ENCODE measurements at regions not wholly inside any gene's neighbourhood (a gene's known extent, or its start where the extent isn't known, plus 50 kb on each side); places are given as distances from the start of the nearest gene placed in this dataset.

GRCh38 chr1:221159608-221160007, 280.4 kb downstream of the HLX start:
- H3K4me3 ChIP-seq (ENCODE audit: low read length), result no peak overlapping the region
- no peaks in the 10 kb centered on the region for H3K27me3 ChIP-seq (ENCODE audit: control insufficient read depth, insufficient read depth, low read length)
- no peak overlapping the region for H3K27ac ChIP-seq (ENCODE audit: low read length)
- DNase-seq, result no peak
- 100% methylated on average over 1 of the region's 2 CpGs for WGBS (ENCODE audit: insufficient coverage, low lambda C conversion rate)
- H3K4me1 ChIP-seq (ENCODE audit: control insufficient read depth, insufficient read depth, low read length), result no peaks in the 10 kb centered on the region
- no peaks in the 10 kb centered on the region for H3K36me3 ChIP-seq (ENCODE audit: control insufficient read depth, insufficient read depth, low read length)
- no peaks in the 10 kb centered on the region for H3K9me3 ChIP-seq (ENCODE audit: control insufficient read depth, low read depth, low read length)

DNA sequence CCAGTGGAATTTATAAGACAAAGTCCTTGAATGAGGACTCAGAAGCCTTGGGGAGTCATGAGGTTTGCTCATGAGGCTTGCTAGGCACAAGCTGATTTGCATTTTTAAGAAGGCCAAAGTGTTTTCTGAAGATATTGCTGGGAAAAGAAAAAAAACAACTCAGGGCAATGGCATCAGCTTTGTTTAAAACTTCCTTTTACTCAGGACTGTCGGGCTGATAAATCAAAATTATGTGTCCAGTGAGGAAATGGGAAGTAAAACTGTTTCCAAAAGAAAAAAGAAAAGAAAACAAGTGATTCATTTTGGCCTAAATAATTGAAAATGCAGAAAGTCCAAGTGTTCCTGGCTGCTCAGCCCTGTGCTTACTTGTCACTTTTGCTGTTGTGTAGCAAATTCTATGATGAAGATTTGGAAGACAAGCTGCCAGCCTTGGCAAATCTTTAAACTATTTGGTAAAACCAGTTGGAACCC, 282.4 kb downstream of the HLX start:
- Histone ChIP-seq H3K4me1 (ENCODE audit: control insufficient read depth, insufficient read depth, low read length) (no peaks in the 10 kb centered on the region), H3K36me3 (ENCODE audit: control insufficient read depth, insufficient read depth, low read length) (no peaks in the 10 kb centered on the region), H3K4me3 (ENCODE audit: low read length) (no peak overlapping the region), H3K9me3 (ENCODE audit: control insufficient read depth, low read depth, low read length) (no peaks in the 10 kb centered on the region), H3K27me3 (ENCODE audit: control insufficient read depth, insufficient read depth, low read length) (no peaks in the 10 kb centered on the region), H3K27ac (ENCODE audit: low read length) (no peak overlapping the region)
- WGBS (ENCODE audit: insufficient coverage, low lambda C conversion rate), result 100% methylated on average over 1 of the region's 1 CpG
- no peak for DNase-seq

- no peak overlapping the region for H3K27ac ChIP-seq (ENCODE audit: low read length)
- H3K4me3 ChIP-seq (ENCODE audit: low read length), result no peak overlapping the region
- no peaks in the 10 kb centered on the region for H3K36me3 ChIP-seq (ENCODE audit: control insufficient read depth, insufficient read depth, low read length)
- DNase-seq, result no peak
- H3K27me3 ChIP-seq (ENCODE audit: control insufficient read depth, insufficient read depth, low read length), result no peaks in the 10 kb centered on the region
- no peaks in the 10 kb centered on the region for H3K4me1 ChIP-seq (ENCODE audit: control insufficient read depth, insufficient read depth, low read length)
- WGBS (ENCODE audit: insufficient coverage, low lambda C conversion rate), result no CpG with 5 or more reads among the region's 2 CpGs
- no peaks in the 10 kb centered on the region for H3K9me3 ChIP-seq (ENCODE audit: control insufficient read depth, low read depth, low read length)
Measured at GRCh38 chr1:221162352-221162751, 283.1 kb downstream of the HLX start.

DNA sequence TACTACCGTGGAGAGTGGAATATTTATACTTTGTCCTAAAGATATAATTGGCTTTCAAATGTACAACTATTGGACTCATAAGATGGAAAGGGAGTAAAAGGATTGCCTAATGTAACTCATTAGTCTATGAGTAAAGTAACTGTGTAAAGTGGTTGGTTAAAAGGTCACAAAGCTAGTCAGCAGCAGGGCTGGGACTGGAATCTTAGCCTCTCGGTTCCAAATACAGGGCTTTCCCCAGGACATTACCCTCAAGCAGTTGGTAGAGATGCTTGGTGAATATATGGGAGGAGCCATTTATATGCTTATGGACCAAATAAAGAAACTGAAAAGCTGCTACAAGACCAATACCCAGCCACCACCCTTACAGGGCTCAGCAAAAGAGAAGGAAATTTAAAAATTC, 283.7 kb downstream of the HLX start:
- Histone ChIP-seq H3K27ac (ENCODE audit: low read length) (no peak overlapping the region), H3K4me3 (ENCODE audit: low read length) (no peak overlapping the region), H3K9me3 (ENCODE audit: control insufficient read depth, low read depth, low read length) (no peaks in the 10 kb centered on the region), H3K27me3 (ENCODE audit: control insufficient read depth, insufficient read depth, low read length) (no peaks in the 10 kb centered on the region), H3K4me1 (ENCODE audit: control insufficient read depth, insufficient read depth, low read length) (no peaks in the 10 kb centered on the region), H3K36me3 (ENCODE audit: control insufficient read depth, insufficient read depth, low read length) (no peaks in the 10 kb centered on the region)
- DNase-seq, result no peak
- no CpG with 5 or more reads among the region's 2 CpGs for WGBS (ENCODE audit: insufficient coverage, low lambda C conversion rate)

- DNase-seq, result no peak
Measured at GRCh38 chr1:221164029-221164428, 284.8 kb downstream of the HLX start.

GRCh38 chr1:221164951-221165838, 286.0 kb downstream of the HLX start:
- Histone ChIP-seq H3K4me3 (ENCODE audit: low read length) (no peak overlapping the region), H3K36me3 (ENCODE audit: control insufficient read depth, insufficient read depth, low read length) (no peaks in the 10 kb centered on the region), H3K9me3 (ENCODE audit: control insufficient read depth, low read depth, low read length) (no peaks in the 10 kb centered on the region), H3K27ac (ENCODE audit: low read length) (no peak overlapping the region), H3K27me3 (ENCODE audit: control insufficient read depth, insufficient read depth, low read length) (no peaks in the 10 kb centered on the region), H3K4me1 (ENCODE audit: control insufficient read depth, insufficient read depth, low read length) (no peaks in the 10 kb centered on the region)
- DNase-seq, result no peak
- WGBS (ENCODE audit: insufficient coverage, low lambda C conversion rate), result 100% methylated on average over 2 of the region's 4 CpGs

More at GRCh38 chr1:221164029-221164428, 284.8 kb downstream of the HLX start:
- Histone ChIP-seq H3K27me3 (ENCODE audit: control insufficient read depth, insufficient read depth, low read length) (no peaks in the 10 kb centered on the region), H3K27ac (ENCODE audit: low read length) (no peak overlapping the region), H3K4me3 (ENCODE audit: low read length) (no peak overlapping the region), H3K9me3 (ENCODE audit: control insufficient read depth, low read depth, low read length) (no peaks in the 10 kb centered on the region), H3K36me3 (ENCODE audit: control insufficient read depth, insufficient read depth, low read length) (no peaks in the 10 kb centered on the region), H3K4me1 (ENCODE audit: control insufficient read depth, insufficient read depth, low read length) (no peaks in the 10 kb centered on the region)
- WGBS (ENCODE audit: insufficient coverage, low lambda C conversion rate), result no CpG with 5 or more reads among the region's 1 CpG

DNA sequence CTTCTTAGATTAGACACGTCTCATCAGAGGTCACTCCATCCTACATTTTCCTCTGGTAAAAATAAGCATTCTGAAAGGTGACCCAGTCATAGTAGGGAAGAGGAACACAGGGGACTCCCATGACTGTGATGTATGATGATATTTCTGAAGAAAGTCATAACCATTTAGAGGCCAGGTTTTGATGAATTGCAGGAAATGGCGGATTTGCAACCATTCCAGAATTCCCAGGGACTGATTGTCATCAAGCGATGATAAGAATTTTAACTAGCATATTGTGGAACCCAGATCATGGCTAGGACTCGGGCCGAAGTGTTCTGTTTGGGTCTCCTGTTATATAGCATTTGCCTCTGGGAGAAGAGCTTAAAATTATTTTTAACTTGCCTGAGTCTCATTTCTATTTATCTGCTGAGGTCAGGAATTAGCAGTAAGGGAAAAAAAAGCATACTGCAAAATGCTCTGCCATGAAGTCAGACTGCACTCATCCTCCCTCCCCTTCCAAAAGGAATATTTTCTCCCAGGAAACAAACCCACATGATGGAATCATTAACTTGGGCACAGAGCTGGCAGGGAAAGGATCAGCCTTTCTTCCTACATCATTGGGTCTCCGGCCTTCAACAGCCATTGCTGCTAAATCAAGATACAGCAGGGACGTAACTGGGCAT, 286.7 kb downstream of the HLX start:
- WGBS (ENCODE audit: insufficient coverage, low lambda C conversion rate), result no CpG with 5 or more reads among the region's 7 CpGs
- H3K9me3 ChIP-seq (ENCODE audit: control insufficient read depth, low read depth, low read length), result no peaks in the 10 kb centered on the region
- H3K4me1 ChIP-seq (ENCODE audit: control insufficient read depth, insufficient read depth, low read length), result no peaks in the 10 kb centered on the region
- DNase-seq, result no peak
- H3K36me3 ChIP-seq (ENCODE audit: control insufficient read depth, insufficient read depth, low read length), result no peaks in the 10 kb centered on the region
- no peak overlapping the region for H3K4me3 ChIP-seq (ENCODE audit: low read length)
- no peak overlapping the region for H3K27ac ChIP-seq (ENCODE audit: low read length)
- no peaks in the 10 kb centered on the region for H3K27me3 ChIP-seq (ENCODE audit: control insufficient read depth, insufficient read depth, low read length)

DNA sequence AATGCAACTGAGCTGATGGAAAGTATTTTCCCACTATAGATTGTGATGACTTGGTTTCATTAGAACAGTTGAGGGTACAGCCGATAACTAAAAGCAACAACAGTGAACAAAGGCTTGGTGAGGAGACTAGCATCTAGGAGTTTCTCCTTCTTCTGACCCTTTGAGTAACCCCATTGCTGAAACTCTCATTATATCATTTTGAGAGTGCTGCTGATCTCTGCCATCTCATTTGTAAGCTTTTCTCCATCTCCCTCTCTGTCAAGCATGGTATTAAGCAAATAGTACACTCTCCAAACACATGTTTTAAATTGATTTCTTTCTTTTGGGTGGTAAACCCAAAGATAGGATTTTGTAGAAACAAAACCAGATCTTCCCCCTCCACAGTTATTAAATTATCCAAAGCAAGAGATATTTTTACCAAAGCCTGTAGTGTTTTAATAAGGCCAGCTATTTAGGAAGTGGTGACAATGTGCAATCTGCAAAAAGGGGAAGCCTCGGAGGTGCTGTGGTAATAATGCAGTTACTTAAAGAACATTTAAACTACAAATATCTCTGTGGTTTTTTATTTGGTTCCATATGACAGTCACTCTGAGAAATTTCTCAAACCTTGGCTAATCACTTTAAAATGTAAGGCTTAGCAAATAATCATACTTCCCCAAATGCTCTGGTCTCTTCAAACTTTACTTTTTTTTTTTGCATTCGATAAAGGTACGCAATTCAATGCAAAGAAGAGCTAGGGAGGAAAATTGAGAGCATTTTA, 287.5 kb downstream of the HLX start:
- Histone ChIP-seq H3K9me3 (ENCODE audit: control insufficient read depth, low read depth, low read length) (no peaks in the 10 kb centered on the region), H3K27ac (ENCODE audit: low read length) (no peak overlapping the region), H3K27me3 (ENCODE audit: control insufficient read depth, insufficient read depth, low read length) (no peaks in the 10 kb centered on the region), H3K4me1 (ENCODE audit: control insufficient read depth, insufficient read depth, low read length) (no peaks in the 10 kb centered on the region), H3K4me3 (ENCODE audit: low read length) (no peak overlapping the region), H3K36me3 (ENCODE audit: control insufficient read depth, insufficient read depth, low read length) (no peaks in the 10 kb centered on the region)
- no peak for DNase-seq
- 100% methylated on average over 1 of the region's 4 CpGs for WGBS (ENCODE audit: insufficient coverage, low lambda C conversion rate)

GRCh38 chr1:221169447-221169889, 290.2 kb downstream of the HLX start:
- H3K4me1 ChIP-seq (ENCODE audit: control insufficient read depth, insufficient read depth, low read length), result no peaks in the 10 kb centered on the region
- H3K27ac ChIP-seq (ENCODE audit: low read length), result no peak overlapping the region
- H3K4me3 ChIP-seq (ENCODE audit: low read length), result no peak overlapping the region
- DNase-seq, result no peak
- H3K27me3 ChIP-seq (ENCODE audit: control insufficient read depth, insufficient read depth, low read length), result no peaks in the 10 kb centered on the region
- H3K9me3 ChIP-seq (ENCODE audit: control insufficient read depth, low read depth, low read length), result no peaks in the 10 kb centered on the region
- no peaks in the 10 kb centered on the region for H3K36me3 ChIP-seq (ENCODE audit: control insufficient read depth, insufficient read depth, low read length)
- no CpG with 5 or more reads among the region's 2 CpGs for whole genome bisulfite sequencing (ENCODE audit: insufficient coverage, low lambda C conversion rate)

DNA sequence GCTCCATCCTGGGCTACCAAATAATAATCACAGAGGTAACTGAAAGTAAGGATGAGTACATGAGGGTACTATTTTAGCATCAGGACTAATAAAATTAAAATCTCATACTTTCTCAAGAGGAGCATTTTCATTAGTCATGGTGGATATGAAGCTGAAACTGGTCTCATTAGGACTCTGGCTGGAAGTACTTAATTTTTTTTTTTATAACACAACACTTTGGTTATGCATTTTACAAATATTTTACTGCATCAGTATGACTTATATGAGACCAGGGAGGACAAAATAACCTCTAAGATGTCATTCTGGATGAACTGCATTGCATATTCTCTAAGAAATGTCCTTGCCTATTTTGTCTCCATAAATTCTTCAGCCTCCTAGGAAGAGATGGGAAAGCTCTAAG, 290.9 kb downstream of the HLX start:
- no peaks in the 10 kb centered on the region for H3K36me3 ChIP-seq (ENCODE audit: control insufficient read depth, insufficient read depth, low read length)
- H3K9me3 ChIP-seq (ENCODE audit: control insufficient read depth, low read depth, low read length), result no peaks in the 10 kb centered on the region
- no peak for DNase-seq
- H3K27me3 ChIP-seq (ENCODE audit: control insufficient read depth, insufficient read depth, low read length), result no peaks in the 10 kb centered on the region
- H3K27ac ChIP-seq (ENCODE audit: low read length), result no peak overlapping the region
- no peak overlapping the region for H3K4me3 ChIP-seq (ENCODE audit: low read length)
- H3K4me1 ChIP-seq (ENCODE audit: control insufficient read depth, insufficient read depth, low read length), result no peaks in the 10 kb centered on the region

Data from large intestine (tissue), 3 donors.